Pancreas (tissue), 10 donors: ENCODE measurements at regions not wholly inside any gene's neighbourhood (a gene's known extent, or its start where the extent isn't known, plus 50 kb on each side); places are given as distances from the start of the nearest gene placed in this dataset.

Source experiments
- ATAC-seq, 4 donors: fragments of 200-7000 bp; cut with Tn5 transposase; one replicate each; pipeline versions ENCODE4 v1.8.0 to v1.9.1; 2020; ENCODE audit warnings: mild to moderate bottlenecking in 4 of 4, moderate library complexity in 4 of 4
- DNase-seq, 6 donors: peaks; one replicate each; pipeline ENCODE4 v3.0.0-alpha.2; 2020
- FAIRE-seq: peaks from 2 replicates; lab custom pipeline; 2012; peaks lifted over from hg19 to GRCh38; lab: Jason Lieb, UNC
- H3K27ac ChIP-seq, 4 donors: fragments of 200-600 bp; sonication (generic); 1 replicate in 3 of 4; 2 replicates in 1 of 4; pipeline versions ENCODE4 v1.5.0 to v1.8.0; 2020
- H3K27me3 ChIP-seq, 4 donors: fragments of 200-600 bp; one replicate each; pipeline ENCODE4 v1.8.0; 2021
- H3K36me3 ChIP-seq, 3 donors: fragments of 200-600 bp; sonication (generic) in 1 of 3; one replicate each; pipeline versions ENCODE4 v1.5.0 to v1.8.0; 2020 to 2021
- H3K4me1 ChIP-seq, 3 donors: fragments of 200-600 bp; one replicate each; pipeline ENCODE4 v1.8.0; 2021
- H3K4me3 ChIP-seq, 4 donors: fragments of 200-600 bp; sonication (generic) in 2 of 4; one replicate each; pipeline versions ENCODE4 v1.5.0 to v1.8.0; 2020 to 2021
- H3K9me3 ChIP-seq, 4 donors: fragments of 200-600 bp; one replicate each; pipeline ENCODE4 v1.8.0; 2021
- WGBS, 2 donors: extraction: QIAGEN DNeasy Blood & Tissue Kit; methylation state at CpG; one replicate each; pipeline ENCODE4 v1.1.7; 2013; 5-methylcytosine and 5-hydroxymethylcytosine counted together
- intact Hi-C, 3 donors: fragments of 100-400 bp; cut with DNase I; formaldehyde crosslinking; loops; one replicate each; pipeline versions ENCODE4 v1.11.1 to v1.14.2; 2022
- TF ChIP-seq, protein P1 (sequence below), 4 donors: fragments of 200-600 bp; sonication (generic) in 3 of 4; IDR thresholded peaks; one replicate each; pipeline versions ENCODE4 v1.5.0 to v1.8.0; 2021; ENCODE audit warnings: antibody characterized with exemption in 4 of 4
- donor health status: healthy with polysubstance abuse.
- donor health status: DM: no; HTN: no; CAD: no; lungs with moderate emphysema.
- donor health status: DM: no; HTN: no; CAD: no.
- donor health status: control.
- donor health status: control.
- donor health status: Bipolar disorder and iron deficiency.
- donor health status: DM: yes; HTN: yes; CAD: no.
- donor health status: DM: no; HTN: no; CAD: no.
- donor health status: DM: no; HTN: no; CAD: no.
- donor health status: DM: yes; HTN: yes; CAD: no.

DNA sequence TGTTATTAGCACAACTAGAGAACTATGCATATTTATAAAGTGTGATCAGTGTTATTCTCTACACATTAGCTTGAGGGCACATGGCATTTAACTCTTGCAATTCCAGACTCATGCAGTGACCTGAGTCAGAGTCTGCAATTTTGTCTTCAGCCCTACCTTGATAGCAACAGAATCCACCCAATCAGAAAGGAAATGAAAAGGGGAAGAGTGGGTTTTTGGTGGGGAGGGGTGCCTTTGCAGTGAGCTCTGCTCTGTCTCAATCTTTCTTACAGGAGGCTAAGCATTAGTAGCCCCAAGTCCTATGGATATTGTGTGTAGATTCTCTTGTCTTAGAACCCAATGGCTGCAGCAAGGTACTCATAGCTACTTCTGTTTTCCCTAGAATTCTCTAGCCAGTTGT is 489.2 kb downstream of the DHX35 start:
- H3K27ac ChIP-seq = no peak overlapping the region
- no peak for ATAC-seq
- no peaks in the 10 kb centered on the region for H3K9me3 ChIP-seq
- no peak overlapping the region for H3K4me3 ChIP-seq
- H3K36me3 ChIP-seq = no peaks in the 10 kb centered on the region
- no peak for FAIRE-seq
- H3K4me1 ChIP-seq = no peaks in the 10 kb centered on the region
- peaks cover 0 to 2% (median 0%) of the 10 kb centered on the region in 4 donors for H3K27me3 ChIP-seq
- no peak for DNase-seq
- TF ChIP-seq, protein P1, sequence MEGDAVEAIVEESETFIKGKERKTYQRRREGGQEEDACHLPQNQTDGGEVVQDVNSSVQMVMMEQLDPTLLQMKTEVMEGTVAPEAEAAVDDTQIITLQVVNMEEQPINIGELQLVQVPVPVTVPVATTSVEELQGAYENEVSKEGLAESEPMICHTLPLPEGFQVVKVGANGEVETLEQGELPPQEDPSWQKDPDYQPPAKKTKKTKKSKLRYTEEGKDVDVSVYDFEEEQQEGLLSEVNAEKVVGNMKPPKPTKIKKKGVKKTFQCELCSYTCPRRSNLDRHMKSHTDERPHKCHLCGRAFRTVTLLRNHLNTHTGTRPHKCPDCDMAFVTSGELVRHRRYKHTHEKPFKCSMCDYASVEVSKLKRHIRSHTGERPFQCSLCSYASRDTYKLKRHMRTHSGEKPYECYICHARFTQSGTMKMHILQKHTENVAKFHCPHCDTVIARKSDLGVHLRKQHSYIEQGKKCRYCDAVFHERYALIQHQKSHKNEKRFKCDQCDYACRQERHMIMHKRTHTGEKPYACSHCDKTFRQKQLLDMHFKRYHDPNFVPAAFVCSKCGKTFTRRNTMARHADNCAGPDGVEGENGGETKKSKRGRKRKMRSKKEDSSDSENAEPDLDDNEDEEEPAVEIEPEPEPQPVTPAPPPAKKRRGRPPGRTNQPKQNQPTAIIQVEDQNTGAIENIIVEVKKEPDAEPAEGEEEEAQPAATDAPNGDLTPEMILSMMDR (IDR thresholded peaks at IDR 0.05) = no peak
- intact Hi-C loops = no loop called here

DNA sequence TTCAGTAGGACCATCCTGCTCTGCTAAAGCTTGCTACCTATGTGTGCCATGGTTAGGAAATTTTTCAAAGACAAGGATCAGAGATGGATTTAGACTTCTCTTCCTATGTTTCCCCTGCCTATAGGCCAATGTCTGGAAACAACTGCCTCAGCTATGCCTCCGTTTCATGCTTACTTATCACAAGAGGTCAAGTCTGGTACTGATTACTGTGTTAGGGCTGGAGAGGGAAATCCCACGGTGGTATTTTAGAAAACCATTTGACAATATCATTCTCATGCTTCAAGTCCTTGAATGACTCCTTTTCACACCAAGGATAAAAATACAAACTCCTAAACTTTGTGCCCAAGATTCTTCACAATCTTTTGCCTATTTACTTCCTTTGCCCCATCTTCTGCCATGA is 484.3 kb downstream of the DHX35 start:
- no peak overlapping the region for H3K4me3 ChIP-seq
- DNase-seq = no peak
- ATAC-seq = no peak
- FAIRE-seq = no peak
- no peaks in the 10 kb centered on the region for H3K9me3 ChIP-seq
- no peaks in the 10 kb centered on the region for H3K27me3 ChIP-seq
- no peaks in the 10 kb centered on the region for H3K4me1 ChIP-seq
- 35 to 53% methylated on average over 2 of the region's 2 CpGs for WGBS, 2 donors
- intact Hi-C loops = no loop called here
- no peaks in the 10 kb centered on the region for H3K36me3 ChIP-seq
- TF ChIP-seq, protein P1 (IDR thresholded peaks at IDR 0.05) = no peak
- H3K27ac ChIP-seq = no peak overlapping the region

DNA sequence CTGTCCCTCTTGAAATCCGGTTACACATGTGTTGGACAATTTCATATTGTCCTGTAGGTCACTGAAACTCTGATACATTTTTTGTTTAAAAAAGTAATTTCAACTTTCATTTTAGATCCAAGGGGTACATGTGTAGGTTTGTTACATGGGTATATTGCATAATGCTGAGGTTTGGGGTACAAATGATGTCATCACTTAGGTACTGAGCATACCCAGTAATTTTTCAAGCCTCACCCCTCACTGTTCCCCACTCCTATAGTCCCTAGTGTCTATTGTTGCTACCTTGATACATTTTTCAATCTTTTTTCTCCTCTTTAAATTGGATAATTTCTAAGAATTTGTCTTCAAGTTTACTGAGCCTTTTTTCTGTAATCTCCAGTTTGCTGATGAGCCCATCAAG is 483.0 kb downstream of the DHX35 start:
- TF ChIP-seq, protein P1 (IDR thresholded peaks at IDR 0.05) = no peak
- H3K4me3 ChIP-seq = no peak overlapping the region
- WGBS, 2 donors = 68 to 78% methylated on average over 1 of the region's 1 CpG
- no peaks in the 10 kb centered on the region for H3K36me3 ChIP-seq
- no peaks in the 10 kb centered on the region for H3K9me3 ChIP-seq
- H3K27me3 ChIP-seq = no peaks in the 10 kb centered on the region
- no peak for FAIRE-seq
- no peak overlapping the region for H3K27ac ChIP-seq
- ATAC-seq = no peak
- no peak for DNase-seq
- no peaks in the 10 kb centered on the region for H3K4me1 ChIP-seq
- intact Hi-C loops = no loop called here

DNA sequence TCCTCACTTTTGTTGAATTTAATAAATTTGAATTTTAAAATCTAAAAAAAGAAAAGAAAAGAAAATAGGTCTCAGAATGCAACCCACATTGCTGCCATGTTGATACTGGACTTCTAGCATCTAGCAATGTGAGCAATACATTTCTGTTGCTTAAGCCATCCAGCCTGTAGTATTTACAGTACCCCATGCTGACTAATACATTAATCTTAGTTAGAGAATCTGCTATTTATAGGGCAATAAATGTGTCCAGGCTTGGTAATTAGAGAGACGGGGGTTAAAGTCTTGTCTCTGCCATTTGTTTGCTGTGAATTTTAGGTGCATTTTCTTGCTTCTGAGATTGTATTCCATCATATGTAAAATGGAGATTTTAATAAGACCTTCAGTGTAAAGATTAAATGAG is 471.3 kb downstream of the DHX35 start:
- Histone ChIP-seq H3K4me3 (no peak overlapping the region), H3K36me3 (no peaks in the 10 kb centered on the region), H3K27me3 (no peaks in the 10 kb centered on the region), H3K27ac (no peak overlapping the region), H3K4me1 (no peaks in the 10 kb centered on the region), H3K9me3 (no peaks in the 10 kb centered on the region)
- FAIRE-seq = no peak
- intact Hi-C loops = no loop called here
- WGBS, 2 donors = 51 to 55% methylated on average over 1 of the region's 1 CpG
- TF ChIP-seq, protein P1 (IDR thresholded peaks at IDR 0.05) = no peak
- ATAC-seq = no peak
- DNase-seq = no peak

DNA sequence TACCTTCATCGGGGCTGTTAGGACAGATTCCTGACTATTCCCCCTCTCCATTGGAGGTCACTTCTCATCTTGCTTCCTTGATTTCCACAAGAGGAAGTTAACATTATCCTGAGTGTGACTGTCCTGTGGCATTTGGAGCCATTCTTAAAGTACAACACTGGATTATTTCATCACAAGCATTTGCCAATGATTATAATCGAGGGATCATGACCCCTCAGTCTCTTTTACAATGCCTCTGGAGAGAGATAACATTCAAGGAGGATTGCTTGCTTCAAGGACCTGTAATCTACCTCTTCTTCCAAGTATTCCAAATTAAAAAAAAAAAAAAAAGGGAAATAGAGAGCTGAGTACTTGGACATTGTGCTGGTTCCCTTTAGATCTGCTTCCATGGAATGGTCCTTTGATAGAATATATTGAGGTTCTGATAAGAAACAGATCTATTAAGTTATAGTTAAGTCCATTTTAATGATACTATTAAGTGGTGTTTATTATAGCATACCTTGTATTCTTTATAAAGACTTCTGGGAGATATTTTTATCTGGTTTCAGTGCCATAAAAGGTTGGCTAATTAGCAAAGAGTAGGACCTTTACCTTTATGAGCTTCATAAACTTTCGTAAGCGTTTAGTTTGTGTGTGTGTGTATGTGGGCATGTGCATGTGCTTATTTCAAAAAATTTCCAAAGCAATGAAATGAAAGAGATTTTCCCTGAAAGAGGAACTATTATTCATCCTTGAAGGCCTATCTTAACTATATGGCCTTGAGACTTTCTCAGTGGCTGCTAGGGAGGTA is 469.1 kb downstream of the DHX35 start:
- DNase-seq = no peak
- 63 to 75% methylated on average over 4 of the region's 4 CpGs for WGBS, 2 donors

More for the DNA sequence above, 469.1 kb downstream of the DHX35 start:
- ATAC-seq (no peak), FAIRE-seq (no peak)
- Histone ChIP-seq H3K4me3 (no peak overlapping the region), H3K27me3 (no peaks in the 10 kb centered on the region), H3K36me3 (no peaks in the 10 kb centered on the region), H3K4me1 (no peaks in the 10 kb centered on the region), H3K9me3 (no peaks in the 10 kb centered on the region), H3K27ac (no peak overlapping the region)
- intact Hi-C loops = no loop called here
- TF ChIP-seq, protein P1 (IDR thresholded peaks at IDR 0.05) = no peak
